HG03064 (cell line): ENCODE measurements at regions not wholly inside any gene's neighbourhood (a gene's known extent, or its start where the extent isn't known, plus 50 kb on each side); places are given as distances from the start of the nearest gene placed in this dataset.
"Not testable (repeated sequence)": the region's sequence is repeated elsewhere in the genome, so short reads cannot be mapped to it uniquely, and the experiment has no call there.

Source experiments
- ATAC-seq: cut with Tn5 transposase; IDR thresholded peaks from one replicate; pipeline ENCODE4 v1.9.1; 2021; ENCODE audit warnings: low read depth; ENCODE audit not compliant: unreplicated experiment

DNA sequence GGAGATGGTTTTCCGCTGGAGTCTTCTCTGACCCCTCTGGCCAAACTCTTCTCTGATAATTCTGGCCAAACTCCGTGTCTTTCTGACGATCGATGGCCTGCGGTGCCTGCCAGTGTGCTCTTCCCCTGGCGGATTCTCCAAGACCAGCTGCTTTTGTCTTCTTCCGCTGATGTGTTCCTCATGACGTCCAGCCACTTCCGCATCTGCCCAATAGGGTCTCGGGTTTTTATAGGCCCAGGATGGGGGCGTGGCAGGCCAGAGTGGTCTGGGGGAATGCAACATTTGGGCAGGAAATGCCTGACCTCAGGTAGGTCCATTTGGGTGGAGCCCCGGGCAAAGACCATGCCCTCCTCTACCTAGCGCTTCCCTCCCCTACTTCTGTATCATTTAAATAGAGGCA lies 1542.1 kb downstream of the STIM2 start:
- no peak for ATAC-seq

DNA sequence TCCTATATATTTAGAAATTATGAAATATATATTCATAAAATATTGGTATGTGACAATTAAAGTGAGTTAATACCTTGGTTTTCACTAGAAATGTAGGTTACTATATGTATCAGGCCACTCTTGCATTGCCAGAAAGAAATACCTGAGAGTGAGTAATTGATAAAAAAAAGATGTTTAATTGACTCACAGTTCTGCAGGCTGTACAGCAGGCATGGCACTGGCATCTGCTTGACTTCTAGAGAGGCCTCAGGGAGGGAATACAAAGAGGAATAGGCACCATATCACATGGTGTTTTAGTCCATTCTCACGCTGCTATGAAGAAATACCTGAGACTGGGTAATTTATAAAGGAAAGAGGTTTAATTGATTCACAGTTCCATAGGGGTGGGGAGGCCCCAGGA lies 1560.6 kb downstream of the STIM2 start:
- ATAC-seq = no peak

DNA sequence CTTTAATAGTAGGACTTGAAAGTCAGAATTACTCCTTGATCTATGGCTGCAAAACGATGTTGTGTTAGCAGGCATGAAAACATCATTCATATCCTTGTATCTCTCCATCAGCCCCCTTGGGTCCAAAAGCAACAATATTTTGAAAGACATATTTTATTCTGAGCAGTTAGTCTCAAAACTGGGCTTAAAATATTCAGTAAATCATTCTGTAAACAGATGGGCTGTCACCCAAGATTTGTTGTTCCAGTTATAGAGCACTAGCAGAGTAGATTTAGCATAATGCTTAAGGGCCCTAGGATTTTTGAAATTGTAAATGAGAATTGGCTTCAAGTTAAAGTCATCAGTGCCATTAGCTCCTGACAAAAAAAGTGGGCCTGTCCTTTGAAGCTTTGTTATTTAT lies 1565.6 kb downstream of the STIM2 start:
- no peak for ATAC-seq

DNA sequence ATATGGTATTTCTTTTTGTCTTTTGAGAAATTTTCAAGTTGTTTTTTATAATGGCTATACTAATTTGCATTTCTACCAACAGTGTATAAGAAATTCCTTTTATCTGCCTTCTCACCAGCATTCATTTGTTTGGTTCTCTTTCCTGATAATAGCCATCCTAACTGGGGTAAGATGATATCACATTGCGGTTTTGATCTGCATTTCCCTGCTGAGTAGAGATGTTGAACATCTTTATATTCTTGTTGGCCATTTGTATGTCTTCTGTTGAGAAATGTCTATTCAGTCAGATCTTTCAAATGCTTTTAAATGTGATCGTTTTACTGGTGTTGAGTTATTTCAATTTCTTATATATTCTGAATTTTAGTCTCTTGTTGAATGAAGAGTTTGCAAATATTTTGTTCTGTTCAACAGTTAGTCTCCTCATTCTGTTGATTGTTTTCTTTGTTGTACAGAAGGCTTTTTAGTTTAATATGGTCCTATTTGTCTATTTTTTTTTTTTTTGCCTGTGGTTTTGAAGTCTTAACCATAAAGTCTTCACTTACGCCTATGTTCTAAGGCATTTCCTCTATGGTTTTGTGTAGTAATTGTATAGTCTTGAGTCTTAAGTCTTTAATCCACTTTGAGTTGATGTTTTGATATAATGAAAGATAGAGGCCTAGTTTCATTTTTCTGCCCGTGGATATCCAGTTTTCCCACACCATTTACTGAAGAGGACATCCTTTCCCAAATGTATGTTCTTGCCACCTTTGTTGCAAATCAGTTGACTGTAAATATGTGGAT lies 1566.9 kb downstream of the STIM2 start:
- ATAC-seq = no peak

- no peak for ATAC-seq
Measured at GRCh38 chr4:28432348-28433025, 1571.8 kb downstream of the STIM2 start.

GRCh38 chr4:28435314-28435713 lies 1574.7 kb downstream of the STIM2 start:
- no peak for ATAC-seq

GRCh38 chr4:28436191-28437080 lies 1575.8 kb downstream of the STIM2 start:
- ATAC-seq = no peak

GRCh38 chr4:28443371-28443770 lies 1582.7 kb downstream of the STIM2 start:
- ATAC-seq = no peak

DNA sequence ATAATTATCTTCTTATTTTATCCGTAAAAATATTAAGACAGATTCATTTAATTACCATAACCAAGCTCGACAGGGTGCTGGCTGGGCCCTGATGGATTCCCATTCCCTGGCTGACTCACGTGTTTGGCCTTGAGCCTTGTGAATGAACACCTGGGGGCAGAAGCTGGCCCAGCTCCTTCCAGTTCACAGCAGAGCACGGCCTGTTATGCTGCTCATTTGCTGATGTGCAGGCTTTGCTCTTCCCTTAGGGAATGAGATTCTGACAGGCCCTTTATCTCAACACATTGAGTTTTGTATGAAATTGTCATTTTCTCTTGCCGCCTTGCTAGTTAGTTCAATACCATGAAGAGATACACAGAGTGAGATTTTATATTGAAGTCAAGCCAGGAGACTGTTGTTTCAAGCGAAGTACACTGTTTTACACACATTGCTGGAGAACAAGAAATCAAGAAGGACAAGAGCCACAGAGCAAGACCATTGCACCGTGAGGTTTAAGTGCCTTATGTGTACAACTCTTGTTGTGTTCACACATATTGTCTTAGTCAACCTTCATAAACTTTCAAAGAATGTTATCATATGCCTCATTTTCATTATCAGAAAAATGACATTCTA lies 1583.3 kb downstream of the STIM2 start:
- no peak for ATAC-seq

- ATAC-seq = no peak
Measured at GRCh38 chr4:28444886-28445496, 1584.3 kb downstream of the STIM2 start.

DNA sequence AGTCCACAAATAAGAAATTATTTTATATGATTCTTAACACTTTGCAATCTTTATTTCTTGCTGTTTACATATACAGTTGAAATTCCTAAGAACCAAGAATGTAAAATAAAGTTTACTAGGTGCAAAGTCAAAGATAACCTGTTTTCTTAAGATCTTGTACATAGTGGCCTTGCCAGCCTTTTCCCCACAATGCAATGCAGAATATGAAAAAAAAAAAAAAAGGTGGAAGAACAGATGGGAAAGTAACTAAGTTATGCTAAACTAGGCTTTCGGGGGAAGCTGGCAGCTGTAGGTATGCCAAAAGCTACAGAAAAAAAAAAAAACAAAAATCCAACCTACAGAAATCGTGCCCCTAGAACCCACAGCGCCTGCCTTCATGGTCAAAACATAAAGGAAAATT lies 1588.4 kb downstream of the STIM2 start:
- ATAC-seq = no peak

- no peak for ATAC-seq
Measured at GRCh38 chr4:28451346-28451745, 1590.7 kb downstream of the STIM2 start.

DNA sequence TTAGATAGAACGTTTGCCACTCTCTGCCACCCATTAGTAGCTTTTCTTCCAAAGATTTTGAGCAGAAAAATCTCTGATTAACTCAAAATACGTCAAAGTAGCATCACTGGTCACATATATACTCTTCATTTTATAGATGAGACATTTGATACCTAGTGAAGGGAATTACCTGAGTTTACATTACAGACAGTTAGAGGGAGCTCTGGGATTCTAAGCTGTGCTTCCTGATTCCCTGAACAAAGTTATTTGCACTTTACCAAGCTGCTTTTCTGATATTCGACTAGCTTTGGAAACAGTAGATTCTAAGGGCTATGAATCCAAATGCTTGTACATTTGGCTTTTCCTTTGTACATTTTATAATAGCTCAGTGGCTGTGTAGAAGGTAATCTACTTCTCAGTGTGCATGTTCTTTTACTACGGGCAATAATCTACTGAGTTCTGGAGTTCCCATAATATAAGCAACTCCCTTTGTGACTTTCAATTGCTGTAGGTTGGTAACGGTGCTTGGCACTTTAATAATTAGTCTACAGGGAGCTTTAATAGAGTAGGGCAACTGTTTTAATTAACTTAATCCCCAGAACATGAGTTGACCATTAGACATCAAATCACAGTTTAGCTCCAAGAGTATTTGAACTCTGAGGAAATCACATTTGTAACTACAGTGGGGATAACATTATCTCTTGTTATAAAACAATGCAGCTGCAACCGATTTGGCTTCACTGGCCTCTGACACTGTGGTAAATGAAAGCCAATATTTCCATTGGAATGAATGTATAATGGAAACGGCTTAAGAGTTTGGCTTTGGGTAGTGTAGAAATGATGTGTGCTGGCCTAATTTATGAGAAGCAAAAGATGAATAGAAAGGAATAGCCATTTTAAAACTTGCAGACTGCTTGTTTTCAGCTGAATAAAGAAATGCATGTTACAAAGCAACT lies 1602.4 kb downstream of the STIM2 start:
- ATAC-seq = no peak

GRCh38 chr4:28464823-28465222 lies 1604.2 kb downstream of the STIM2 start:
- ATAC-seq = no peak

GRCh38 chr4:28466886-28467285 lies 1606.2 kb downstream of the STIM2 start:
- not testable (repeated sequence) for ATAC-seq

DNA sequence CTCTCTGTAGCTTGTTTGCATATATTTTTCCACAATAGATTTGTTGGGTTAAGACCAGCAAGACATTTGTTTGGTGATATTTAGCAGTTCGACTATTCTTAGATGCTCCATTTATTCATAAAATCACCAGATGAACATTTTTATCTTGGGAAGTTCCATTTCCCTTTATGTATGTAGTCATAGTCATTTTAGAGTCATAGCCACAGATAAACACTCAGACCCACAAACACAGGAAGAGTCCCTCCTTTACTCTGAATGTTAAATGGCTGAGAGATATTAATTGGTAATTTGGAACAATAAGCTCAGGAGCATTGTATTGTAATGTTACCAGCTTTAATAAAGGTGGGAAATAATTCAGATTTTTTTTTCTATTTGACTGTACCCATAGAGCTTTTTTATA lies 1608.7 kb downstream of the STIM2 start:
- ATAC-seq = no peak

DNA sequence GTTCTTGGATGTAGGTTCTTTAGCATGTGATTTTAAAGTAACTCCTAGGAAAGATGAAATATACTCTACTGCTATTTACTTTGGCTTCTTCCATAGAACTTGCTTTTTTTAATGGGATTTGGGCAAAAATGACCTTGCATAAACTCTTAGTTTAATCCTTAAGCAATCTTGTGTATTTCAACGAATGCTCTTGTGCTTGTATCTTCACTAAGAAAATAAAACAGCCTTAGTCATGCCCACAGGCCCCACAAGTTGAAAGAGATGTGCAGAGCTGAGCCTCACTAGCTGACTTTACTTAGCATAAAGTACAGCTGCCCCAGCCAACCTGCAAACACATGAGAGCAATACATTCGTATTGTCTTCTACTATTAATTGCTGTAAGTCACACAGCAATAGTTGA lies 1609.2 kb downstream of the STIM2 start:
- ATAC-seq = no peak

DNA sequence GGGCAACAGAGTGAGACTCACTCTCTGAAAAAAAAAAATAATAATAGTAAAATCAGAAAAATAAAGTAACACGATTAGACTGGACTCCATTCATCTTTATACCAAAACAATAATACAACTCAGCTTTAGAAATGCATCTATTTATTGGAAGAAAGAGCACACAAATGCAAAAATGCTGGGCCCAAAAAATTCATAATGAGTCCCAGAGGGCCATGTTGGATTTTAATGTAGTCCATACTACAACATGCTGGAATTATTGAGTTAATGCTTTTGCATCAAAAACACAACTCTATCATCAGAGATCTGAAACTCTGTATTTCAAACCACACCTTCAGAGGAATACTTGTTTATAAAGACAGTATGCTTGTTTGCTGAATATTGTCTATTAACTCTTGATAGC lies 1614.7 kb downstream of the STIM2 start:
- ATAC-seq = no peak

DNA sequence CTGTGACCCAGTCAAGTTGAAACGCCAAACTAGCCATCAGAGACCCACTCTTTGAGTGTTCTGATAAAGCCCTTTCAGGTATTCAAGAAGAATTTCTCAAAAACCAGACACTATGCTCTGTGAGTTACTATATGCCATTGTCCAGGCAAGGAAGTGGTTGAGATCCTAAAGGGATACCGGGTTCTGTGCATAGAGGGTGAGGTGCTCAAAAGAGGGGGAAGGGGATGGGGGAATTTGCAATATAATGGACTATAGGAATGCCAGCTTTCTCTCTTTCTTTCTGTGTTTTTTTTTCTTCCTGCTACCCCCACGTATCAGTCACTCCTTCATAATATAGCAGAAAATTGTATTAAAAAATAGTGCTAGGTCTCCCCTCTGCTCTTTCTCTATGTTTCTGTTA lies 1619.0 kb downstream of the STIM2 start:
- ATAC-seq = no peak
